GM19240 (cell line): ENCODE measurements at regions not wholly inside any gene's neighbourhood (a gene's known extent, or its start where the extent isn't known, plus 50 kb on each side); places are given as distances from the start of the nearest gene placed in this dataset.

Experiments used
- DNase-seq: peaks from one replicate; pipeline ENCODE4 v3.0.0; 2011; ENCODE audit warnings: low spot score; ENCODE audit not compliant: insufficient read length

DNA sequence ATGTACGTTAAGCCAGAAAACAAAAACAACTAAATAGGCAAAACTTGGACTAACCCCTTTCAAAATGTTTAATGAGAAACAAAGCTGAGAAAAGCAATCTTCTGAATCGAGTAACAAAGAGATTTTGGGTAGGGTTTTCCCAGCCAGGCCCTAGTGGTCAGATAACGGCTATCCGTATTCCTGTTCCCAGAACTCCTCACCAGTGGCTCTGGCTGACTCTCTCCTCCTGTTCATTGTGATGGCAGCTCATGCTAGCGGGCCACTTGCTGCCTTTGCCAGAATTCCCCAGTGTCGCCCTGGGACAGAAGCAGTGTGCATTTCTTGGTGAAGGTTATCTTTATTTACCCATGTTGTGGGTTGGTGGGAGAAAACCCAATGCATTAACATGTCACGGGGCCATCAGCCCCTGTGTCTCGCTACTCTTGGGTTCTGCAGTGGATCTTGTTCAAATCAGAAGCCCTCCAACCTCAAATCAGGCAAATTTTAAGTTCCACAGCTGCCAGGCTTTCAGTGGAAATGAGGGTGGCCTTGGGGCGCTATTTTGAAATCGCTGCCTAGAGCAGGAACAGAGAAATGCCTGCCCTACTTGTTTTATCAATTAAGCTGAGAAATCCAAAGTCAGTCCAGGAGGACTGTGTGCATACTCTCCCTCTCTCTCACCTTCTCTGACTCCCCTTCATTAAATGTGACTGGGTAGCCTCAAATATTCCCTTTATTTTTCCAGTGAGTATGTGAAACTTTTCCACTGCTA lies 164.5 kb upstream of the NPVF start:
- DNase-seq = no peak

DNA sequence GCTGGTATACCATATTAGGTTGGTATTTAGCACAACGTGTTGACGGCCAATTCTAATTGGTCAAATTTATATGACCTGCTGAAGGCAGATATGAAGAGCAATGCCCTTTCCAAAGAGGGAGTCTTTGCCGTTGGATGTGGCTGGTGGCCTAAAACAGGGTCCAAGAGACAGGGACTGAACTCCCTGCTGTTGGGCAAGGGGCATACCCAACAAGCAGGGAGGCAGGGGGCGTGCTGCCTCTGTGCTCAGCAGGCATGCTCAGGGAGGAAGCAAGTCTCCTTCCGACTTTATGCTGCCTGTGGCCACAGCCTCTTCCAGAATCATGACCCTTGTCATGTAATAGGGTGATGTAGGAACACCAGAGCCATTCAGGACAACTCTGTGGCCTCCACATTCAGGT lies 167.7 kb upstream of the NPVF start:
- DNase-seq = no peak

DNA sequence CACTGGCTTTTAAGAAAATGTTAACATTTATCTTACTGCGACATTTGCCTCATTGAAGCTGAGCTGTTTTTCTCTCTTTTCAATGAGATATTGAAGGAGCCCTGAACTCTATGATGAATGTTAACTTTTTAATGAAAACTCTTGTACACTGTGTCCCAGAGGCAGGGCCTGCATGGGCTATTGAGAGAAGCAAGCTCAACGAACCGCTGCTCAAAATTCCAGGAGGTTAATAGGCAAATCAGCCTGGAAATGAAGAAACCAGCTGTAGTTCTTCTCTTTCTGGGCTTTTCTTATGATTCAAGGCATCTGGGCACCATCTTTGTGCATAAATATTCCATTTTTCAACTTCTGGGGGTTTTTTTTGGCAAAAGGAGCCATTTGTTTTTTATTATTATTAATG lies 168.4 kb upstream of the NPVF start:
- no peak for DNase-seq

DNA sequence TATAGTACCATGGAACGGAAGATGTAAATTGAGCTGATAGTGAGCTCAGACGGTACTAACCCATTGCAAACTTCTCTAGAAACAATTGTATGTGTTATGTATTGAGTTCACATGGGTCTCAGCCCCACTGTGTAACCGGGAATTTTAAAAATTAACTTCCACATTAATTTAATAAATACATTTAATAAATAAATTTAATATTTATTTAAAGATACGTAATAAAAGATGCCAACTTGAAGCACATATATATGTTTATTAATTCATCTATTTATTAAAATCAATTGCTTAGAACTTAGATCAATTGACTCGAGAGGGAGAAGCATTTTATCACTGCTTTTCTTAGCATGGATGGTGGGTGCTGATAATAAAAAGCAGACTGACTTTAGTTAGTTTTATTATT lies 170.1 kb upstream of the NPVF start:
- no peak for DNase-seq

DNA sequence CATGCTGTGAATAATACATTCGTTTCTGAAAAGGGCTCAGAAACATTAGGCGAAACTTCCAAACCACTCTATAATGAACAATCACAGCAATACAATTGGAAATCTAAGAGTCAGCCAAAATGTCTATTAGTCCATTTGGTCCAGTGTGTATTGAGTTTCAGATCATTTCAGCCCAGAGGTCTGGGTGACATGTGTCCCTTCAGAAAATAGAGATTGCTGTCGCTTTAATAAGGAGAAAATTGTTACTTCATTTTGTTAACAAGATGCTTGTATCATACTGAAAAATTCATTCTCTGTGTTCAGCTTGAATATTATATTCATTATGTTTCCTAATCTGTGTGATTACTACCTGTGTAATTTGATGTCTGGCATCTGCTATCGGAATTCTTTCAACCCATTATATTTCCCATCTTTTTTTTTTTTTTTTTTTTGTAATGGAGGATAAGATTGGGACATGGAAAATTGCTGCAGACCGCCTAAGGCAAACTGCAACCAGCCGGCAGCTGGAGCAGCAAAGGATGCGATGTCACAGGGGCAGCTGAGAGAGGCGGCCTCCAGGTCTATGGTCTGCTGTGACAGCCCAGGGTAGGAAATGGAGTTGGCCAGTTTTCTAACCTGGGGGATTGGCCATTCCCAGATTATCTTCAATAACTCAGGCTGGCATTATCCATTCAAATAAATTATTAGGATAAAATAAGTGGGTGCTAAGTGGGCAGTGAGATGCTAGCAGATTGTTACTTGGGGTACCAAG lies 170.9 kb upstream of the NPVF start:
- DNase-seq = no peak

DNA sequence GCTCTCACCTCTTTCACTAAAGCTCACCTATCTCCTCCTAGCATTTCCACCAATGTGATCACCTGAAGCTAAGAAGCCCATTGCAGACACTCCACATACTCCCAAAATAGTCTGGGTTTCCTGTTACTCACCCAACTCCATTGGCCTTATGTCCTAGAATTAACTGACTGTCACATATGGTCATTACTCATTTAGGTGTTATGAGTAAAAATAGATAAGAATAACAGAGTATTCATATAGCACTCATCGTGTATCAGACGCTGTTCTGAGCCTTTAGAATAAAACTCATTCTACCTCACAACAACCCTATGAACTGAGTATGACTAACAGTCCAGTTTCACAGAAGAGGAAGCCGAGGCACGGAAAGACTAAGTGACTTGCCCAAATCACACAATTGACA lies 174.2 kb upstream of the NPVF start:
- DNase-seq = no peak

DNA sequence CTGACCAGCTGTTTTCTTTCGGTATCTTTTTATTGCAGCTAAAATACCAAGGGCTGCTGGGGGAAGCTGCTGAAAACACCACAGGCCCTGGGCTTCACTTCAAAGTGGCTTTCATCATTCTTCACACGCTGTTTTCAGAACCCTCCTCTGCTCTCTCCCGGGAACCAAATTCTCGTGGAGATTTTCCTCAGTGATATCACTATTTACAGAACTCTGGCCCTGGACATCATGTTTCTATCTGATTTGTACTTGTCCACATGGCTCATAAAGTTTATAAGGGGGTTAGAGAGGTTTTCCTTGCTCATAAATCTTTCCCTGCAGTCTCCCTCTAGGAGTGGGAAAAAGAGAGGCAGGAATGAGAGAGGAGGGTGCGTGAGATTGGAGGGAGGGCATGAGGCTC lies 177.4 kb upstream of the NPVF start:
- no peak for DNase-seq

DNA sequence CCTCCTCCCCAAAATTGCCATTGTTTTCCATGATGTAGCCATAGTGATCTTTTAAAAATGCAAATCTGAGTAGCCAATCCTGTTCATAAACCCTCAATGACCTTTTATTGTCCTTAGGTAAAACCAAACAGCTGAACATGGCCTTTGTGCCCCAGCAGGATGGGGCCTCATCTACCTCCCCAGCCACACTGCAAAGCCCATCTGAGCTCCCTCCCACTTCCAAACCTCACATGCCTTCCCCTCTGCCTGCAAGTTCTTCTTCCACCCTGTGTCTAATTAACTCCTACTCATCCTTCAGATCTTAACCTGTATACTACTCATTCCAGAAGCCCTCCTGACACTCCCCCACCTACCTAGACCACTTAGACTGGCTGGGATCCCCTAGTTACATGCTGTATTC lies 178.8 kb upstream of the NPVF start:
- DNase-seq = no peak

DNA sequence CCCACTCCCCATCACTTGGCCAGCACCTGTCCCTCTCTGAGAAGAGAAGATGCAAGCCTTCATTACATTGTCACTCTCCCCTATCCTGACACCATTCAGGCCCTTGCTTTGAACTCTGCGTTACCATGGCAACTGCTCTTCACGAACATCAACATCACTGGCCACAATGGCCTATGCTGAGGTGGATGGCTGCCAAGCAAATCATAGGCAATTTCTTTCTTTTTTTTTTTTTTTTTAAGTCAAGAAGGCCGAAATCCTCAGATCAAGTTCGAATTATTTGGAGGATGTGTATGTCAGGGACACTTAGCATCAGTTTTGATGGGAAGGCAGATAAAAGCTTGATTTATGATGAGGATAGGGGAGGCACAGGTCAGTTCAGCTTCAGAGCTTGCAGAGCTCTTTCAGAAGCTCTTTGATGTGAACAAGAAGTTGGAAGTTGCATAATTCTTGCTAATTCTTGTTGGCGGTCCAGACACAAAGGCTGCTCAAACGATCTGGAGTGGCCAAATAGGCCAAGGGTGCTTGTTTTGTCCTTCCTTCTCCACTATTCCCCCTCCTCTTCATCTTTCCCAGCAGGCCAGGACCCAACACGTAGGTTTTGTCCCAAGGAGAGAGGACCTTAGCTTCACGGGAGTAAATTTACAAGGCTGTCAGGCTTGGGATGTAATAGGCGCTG lies 179.9 kb upstream of the NPVF start:
- DNase-seq = no peak

DNA sequence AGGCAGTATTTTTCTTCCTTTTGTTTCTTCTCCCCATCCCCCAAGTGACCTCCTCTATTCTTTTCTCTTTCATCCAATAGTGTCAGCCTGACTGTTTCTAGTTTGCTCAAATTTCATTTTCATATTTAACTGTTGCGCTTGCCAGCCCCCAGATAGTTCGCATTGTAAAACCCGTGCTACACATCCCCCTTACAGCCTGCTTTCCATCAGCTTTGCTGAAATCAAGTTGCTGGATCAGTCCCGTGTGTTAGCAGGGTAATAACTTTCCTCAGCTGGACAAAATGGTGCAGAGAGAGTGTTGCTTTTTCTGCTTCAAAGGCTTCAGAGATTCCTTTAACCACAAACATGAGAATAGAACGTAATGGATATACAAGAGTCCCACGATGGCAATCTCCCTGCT lies 180.6 kb upstream of the NPVF start:
- no peak for DNase-seq

DNA sequence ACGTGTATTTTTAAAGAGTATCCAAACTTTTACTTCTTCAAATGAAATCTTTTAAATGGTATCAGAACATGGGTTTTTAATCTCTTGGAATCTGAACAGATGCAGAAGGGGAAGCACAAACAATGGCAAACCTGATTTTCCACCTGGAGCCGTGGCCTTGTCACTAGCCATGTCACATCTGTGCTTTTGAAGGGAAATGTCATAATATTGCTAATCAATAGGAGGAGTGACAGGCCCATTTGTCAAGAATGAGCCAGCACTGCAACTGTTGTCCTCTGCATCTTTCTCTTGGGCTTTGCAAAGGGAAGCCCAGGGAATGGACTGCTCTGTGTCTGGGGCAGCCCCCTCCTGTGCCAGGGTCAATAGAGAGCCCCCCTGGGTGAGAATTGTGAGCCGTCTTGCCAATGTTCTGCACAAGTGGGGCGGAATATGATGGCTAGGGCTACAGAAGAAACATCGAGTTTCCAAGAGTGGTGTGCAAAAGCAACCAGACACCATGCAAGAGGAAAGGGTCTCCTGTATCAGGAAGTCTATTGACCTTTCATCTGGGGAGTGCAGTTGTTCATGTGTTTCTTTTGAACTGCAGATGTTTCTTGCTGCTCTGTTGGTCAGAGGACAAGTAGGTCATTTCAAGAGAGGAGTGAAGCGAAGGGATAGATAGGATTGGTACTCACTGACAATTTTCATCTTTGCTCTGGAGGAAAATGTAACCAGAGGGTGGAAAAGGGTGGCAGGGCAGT lies 181.8 kb upstream of the NPVF start:
- DNase-seq = no peak

DNA sequence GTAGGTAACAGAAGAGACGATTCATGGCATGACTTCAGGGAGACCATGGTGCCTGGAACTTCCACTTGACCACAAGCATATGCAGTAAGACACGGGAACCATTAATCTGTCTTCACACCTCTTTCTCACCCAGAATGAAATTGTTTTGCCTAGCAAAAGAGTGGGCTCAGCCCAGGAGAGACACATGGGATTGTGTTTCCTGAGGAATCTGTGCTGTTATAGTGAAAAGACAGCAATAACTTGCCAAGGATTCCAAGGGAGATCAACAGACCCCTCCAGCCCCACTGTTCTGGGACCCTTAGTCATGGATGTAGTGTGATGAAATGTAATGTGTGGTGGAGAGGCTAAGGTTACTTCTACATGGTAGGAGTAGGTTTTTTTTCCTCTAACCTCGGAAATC lies 192.5 kb upstream of the NPVF start:
- DNase-seq = no peak

DNA sequence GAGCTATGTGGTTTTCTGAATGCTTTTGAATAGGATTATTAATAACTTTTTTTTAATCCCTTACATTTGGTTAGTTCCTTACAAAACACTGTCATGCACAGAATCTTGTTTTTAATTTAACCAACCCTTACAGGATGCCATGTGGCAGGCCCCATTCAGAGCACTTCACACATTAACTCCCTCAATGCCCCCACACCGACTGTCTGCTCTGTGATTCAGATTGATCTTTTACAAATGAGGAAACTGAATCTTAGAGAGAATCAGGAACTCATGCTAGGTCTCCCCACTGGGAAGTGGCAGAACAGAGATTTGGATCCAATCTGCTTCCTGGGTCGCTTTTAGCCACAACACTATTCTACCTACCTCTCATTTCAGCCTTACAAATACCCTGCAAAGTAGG lies 195.8 kb upstream of the NPVF start:
- DNase-seq = no peak

DNA sequence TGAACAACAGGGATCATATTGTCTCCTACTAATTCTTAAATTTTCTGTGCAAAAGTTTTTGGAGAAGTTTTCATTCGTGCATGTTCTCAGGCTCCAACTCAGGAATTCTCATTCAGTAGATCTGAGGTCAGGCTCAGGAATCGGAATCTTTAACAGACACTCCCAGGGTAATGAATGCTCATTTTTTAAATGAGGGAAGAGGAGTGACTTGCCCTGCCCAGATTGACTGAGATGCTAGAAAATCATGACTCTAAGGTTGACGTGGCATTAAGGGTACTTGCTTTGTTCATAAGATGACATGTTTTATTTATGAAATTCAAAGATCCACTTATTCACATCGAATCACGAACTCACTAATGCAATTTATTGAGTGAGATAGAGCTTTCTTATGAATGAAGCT lies 196.6 kb upstream of the NPVF start:
- DNase-seq = no peak

DNA sequence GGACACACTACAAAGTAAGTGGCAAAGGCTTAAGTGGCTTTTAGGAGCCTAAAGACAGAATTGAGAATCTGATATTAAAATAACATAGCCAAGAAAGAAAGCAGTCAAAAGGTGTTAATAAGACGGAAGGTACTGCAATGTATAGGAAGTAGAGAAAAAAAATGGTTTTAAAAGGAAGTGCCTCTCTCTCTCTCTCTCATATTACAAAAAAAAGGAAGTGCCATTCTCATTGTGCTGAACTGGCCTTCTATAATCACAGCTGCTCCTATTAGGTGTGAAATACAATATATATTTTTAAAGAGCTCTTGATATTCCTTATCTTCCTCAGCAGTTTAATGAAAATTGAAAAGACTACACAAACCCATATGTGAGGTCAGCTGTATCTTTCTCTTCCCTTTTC lies 199.4 kb upstream of the NPVF start:
- DNase-seq = no peak

DNA sequence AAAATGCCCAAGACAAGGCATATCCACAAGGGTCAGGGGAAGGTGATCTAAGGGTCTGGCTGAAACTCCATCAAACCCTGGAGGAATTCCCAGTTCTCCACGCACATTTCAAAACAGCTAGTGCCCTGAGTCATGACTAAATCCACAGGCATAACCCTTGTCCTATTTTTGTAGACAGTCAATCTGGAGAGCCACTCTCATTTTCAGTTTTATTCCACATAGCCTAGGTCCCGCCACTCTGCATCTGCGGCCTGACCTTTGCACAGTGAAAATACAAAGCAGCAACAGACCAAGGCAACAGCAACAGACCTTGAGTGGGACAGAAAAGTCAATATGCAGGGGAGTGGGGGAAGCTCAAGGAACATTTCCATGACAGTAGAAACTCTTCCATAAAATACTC lies 201.4 kb upstream of the NPVF start:
- DNase-seq = no peak

DNA sequence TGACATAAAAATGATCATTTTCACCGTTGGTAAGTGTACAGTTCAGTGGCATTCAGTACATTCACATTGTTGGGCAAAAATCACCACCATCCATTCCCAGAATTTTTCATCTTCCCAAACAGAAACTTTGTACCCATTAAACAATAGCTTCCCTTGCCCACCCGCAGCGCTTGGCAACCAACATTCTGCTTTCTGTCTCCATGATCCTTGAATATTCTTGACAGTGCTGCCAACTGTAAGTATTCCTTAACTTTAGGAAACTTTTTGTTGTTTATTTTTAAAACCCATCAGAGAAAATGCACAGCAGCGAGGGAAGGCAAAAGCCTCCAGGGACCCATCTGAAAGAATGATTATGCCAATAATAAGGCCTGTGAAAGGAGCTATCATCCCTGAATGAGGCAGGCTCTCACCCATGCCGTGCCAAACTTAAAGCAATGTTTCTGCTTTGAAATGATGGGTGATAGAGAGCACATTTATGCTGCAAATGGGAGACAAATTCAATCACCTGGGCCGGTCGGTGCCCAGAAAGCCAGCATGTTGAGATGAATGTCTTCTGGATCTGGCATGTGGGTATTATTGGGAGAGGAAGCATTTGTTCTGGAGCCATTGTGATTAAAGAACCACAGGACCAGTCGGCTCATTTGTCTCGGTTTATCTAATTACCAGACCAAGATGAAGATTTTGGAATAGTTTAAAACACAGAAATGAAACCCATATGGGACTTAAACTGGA lies 202.1 kb upstream of the NPVF start:
- no peak for DNase-seq

DNA sequence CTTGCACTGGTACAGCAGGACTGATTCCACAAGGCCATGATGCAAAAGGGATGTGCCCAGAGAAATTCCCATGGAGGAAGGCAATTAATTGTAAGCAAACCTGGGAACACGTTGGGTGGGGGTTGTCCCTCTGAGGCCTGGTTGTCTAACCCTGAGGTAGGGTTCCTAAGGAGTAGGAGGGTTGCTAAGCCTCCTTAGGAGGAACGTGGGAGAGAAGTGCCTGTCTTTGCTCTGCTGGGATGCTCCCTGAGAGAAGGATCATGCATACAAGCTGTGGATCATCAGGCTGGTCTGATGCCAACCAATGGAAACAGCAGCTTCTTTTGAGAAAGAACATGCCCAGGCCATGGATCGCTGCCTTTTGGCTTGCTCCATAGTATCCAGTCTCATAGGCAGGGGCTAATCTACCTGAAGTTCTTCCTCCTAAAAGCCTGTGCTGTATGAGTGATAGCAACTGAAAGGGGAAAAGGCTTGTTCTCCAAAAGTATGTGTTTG lies 203.7 kb upstream of the NPVF start:
- no peak for DNase-seq

DNA sequence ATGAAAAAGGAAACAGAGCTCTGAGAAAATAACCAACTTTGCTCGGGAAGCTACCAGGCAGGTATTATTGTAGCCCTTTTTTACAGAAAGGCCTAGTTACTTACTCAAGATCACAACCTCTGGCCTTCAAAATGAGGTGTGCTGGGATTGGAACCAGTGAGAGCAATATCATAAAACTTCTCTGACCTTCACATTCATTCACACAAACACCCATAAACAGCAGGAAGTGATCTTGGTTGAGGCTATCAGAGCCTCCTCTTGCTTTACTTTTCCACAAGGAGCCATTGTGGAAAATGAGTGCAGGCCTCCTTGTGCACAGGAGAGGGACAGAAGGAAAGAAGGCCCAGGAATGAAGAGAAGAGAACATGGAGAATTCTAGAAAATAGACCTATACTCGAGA lies 204.5 kb upstream of the NPVF start:
- DNase-seq = no peak

DNA sequence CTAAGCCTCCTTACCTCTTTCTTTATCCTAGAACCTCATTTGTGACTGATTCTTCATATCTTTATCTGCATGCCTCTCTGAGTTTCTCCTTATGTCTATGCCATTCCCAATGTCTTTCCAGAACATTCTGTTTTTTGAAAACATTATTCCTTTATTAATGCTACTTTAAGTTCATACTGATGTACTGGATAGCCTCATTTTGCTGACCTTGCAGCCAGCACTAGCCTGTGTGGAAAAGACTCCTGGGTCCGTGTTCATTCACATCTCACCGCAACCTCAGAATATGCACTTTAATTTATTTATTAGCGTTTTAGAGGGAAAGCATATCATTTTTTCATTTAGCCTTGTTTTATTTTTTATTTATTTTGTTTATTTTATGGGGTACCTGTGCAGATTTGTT lies 208.1 kb upstream of the NPVF start:
- no peak for DNase-seq

DNA sequence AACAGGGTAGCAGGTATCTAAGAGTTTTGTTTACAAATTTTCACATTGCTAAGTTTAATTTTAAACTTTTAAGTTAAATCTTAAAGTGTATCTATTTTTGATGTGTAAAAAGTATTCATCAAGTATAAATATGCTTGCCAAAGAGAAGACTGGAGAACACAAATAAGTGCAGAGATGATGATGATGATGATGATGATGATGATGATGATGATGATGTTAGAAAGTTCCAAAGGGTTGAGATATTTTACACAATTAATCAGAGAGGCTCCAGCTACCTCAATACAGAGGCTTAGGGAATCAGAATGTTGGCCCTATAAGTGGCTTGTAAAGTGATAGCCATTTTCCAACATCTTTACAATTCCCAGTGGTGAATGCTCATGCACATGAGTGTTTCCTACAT lies 209.0 kb upstream of the NPVF start:
- no peak for DNase-seq
